SIG-M5 treated with dmso at 0.1 percent for 504 hours (cell line): ENCODE measurements at regions not wholly inside any gene's neighbourhood (a gene's known extent, or its start where the extent isn't known, plus 50 kb on each side); places are given as distances from the start of the nearest gene placed in this dataset.

Experiments
- DNase-seq: peaks from one replicate; lab custom pipeline; 2025; ENCODE audit not compliant: unreplicated experiment; lab: John Stamatoyannopoulos, UW

- DNase-seq = peak; percentile 7
Measured at GRCh38 chr5:90135779-90136378, 273.7 kb downstream of the CETN3 start.

- no peak for DNase-seq
Measured at GRCh38 chr5:90134892-90135291, 274.7 kb downstream of the CETN3 start.

DNA sequence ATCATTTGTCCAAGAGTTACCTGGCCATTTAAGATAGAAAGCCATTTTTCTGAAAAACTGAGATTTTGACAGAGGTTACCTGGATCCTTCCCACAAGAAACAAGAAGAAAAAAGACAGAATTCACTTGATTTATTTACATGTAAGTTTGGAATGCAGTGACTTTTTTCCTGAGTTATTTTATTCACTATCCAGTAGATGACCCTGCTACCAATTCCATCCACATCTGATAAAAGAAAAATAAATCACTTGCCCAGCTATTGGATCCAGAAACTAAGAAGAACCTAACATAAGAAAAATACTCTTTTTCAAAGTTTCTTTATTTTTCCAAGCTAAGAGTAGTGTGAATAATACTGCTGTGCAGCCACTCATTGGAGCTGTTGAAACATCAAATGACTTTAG lies 275.2 kb downstream of the CETN3 start:
- DNase-seq = no peak

- DNase-seq = no peak
Measured at GRCh38 chr5:90133941-90134340, 275.6 kb downstream of the CETN3 start.

DNA sequence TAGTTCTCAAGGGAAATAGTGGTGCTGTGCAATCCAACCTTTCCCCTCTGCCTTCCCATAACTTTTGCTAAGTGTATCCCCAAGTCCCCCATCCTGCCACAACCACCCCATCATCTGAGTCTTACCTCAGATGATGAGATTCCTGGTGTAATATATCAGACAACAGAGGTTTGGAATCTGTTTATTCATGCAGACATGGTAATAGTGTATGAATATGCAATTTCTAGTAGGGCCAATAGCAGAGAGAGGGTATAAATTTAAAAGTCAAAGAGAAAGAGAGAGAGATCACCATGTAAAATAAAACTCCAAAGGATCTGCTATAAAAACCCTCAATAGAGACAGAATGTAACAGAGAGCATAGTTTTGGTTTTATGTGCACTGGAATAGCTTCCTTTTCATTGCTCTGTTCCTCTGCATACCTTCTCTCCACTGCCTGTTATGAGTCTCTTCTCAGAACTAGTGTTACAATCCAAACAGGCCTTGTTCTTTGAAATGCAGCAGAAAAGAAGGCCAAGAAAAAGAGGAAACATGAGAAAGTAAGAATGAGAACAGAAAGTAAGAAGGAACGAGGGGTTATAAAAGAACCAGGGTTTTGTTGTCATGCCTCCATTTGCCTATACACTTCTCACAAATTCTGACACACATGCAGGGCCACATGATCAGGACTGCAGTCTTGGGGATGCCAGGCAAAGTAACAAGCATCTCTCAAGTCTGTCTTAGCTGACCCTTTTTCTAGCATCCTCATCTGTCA lies 278.0 kb downstream of the CETN3 start:
- DNase-seq = peak; percentile 32

DNA sequence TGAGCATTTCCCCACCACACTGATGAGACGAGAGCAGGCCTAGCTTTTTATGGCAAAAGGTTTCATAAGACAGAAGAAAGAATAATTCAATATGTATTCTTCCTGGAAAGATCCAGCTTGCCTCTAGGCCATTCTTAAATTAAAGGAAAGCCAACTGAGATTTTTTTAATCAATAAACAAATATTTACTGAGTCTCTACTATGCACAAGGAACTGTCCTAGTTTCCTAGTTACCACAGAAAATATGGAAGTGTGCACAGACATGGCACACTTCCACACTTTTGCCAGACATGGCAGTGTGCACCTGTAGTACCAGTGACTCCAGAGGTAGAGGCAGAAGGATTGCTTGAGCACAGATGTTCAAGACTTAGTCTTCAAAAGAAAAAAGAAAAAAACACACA lies 281.0 kb downstream of the CETN3 start:
- no peak for DNase-seq

- peak; percentile 18 for DNase-seq
Measured at GRCh38 chr5:90119531-90119971, 290.0 kb downstream of the CETN3 start.

DNA sequence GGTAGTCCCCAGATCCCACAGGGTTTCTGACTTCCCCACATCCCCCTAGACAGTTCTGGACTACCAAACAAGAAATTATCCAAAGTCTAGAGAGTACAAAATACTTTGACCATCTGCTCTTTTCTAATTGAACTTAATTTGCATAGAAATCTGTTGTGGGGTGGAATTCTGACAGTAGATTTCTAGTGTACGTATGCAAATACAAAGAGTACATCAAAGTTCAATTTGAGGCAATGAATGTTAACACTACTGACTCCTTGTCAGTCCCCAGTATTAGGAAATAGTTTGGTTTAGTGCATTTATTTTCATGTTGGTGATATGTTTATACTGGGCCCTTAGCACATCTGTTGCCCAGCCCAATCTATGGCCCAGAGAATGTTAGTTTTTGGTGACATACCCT lies 292.6 kb downstream of the CETN3 start:
- no peak for DNase-seq

GRCh38 chr5:90113108-90113507 lies 296.4 kb downstream of the CETN3 start:
- no peak for DNase-seq

GRCh38 chr5:90112033-90112692 lies 297.4 kb downstream of the CETN3 start:
- DNase-seq = no peak

GRCh38 chr5:90111364-90112032 lies 298.1 kb downstream of the CETN3 start:
- no peak for DNase-seq

GRCh38 chr5:90109285-90109684 lies 300.3 kb downstream of the CETN3 start:
- no peak for DNase-seq

DNA sequence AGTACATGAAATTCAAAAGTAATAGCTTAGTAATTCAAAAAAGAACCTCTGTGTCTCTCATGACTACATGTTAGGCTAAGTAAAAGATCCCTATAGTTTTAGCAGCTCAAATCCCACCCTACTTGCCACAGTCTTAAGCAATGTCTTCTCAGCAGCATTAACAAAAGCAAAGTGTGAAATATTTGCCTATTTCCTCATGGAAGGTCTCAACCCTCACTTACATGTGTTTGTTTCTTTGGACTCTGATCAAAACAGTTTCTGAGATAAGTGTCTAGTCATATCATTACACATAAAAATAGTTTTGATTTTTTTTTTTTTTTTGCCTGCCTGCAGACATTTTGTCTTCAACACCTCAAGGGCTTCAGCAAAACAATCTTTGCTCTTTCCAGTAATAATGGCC lies 310.5 kb downstream of the CETN3 start:
- DNase-seq = no peak

DNA sequence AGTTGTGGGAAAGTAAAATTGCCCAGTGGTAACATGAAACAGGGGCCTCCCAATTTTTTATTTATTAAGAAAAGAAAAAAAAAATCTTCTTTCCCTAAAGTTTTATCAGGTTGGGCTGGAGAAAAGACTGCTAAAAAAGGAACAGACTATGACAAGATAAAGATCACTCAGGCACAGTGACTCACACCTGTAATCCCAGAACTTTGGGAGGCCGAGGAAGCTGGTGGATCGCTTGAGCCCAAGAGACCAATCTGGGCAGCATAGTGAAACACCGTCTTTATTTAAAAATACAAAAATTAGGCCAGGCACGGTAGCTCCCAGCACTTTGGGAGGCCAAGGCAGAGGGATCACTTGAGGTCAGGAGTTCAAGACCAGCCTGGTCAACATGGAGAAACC lies 312.5 kb downstream of the CETN3 start:
- no peak for DNase-seq

GRCh38 chr5:90096415-90097081 lies 313.0 kb downstream of the CETN3 start:
- no peak for DNase-seq

- DNase-seq = no peak
Measured at GRCh38 chr5:90095292-90096060, 314.1 kb downstream of the CETN3 start.

GRCh38 chr5:90093751-90094485 lies 315.6 kb downstream of the CETN3 start:
- DNase-seq = no peak

GRCh38 chr5:90092734-90093133 lies 316.8 kb downstream of the CETN3 start:
- no peak for DNase-seq

DNA sequence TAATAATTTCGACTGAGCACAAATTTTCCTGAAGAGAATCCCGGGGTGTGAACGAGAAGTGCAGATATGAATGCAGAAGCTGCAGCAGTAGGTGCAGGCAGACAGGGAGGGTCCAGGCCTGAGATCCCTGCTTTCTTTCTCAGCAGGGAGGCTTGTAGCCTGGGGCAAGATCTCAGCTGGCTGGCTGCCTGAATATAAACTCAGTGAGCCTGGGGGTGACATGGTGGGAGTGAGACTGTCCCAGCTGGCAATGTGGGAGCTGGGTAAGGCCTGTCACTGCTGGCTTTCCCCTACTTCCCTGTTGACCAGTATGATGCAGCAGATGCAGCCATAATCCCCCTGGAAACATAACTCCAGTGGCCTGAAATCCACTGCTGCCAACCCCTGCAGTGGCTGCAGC lies 325.2 kb downstream of the CETN3 start:
- DNase-seq = no peak
